ENCODE measurements at regions not wholly inside any gene's neighbourhood (a gene's known extent, or its start where the extent isn't known, plus 50 kb on each side); places are given as distances from the start of the nearest gene placed in this dataset.

DNA sequence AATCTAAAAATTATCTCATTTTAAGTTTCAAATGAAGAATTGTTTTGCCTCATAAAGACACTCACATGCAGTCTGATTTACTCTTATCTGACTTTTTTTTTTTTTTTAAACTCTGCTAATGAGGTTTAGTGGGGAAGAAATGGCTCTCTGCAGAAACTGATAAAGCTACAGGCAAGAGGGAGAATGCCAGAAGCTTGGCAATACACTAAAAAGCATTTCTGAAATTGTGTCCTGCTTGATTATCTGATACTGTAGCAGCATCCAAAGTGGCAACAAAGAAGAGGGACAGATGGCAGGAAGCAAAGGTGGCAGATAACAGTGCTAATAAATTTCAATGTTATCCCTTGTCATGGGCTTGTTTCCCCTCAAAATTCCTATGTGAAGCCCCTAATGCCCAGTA, 1744.9 kb downstream of the NCAM2 start:
- TF ChIP-seq CTCF (IDR thresholded peaks at IDR 0.05; ENCODE audit: insufficient read depth, low read length, poor library complexity, severe bottlenecking): no peak
- TF ChIP-seq EZH2phosphoT487 (conservative IDR thresholded peaks at IDR 0.05; ENCODE audit: low read length): no peak
